Coronary artery (tissue), 2 donors: ENCODE measurements at regions not wholly inside any gene's neighbourhood (a gene's known extent, or its start where the extent isn't known, plus 50 kb on each side); places are given as distances from the start of the nearest gene placed in this dataset.

Experiments used
- DNase-seq: peaks from one replicate; pipeline ENCODE4 v3.0.0-alpha.2; 2017; ENCODE audit warnings: low spot score
- H3K27ac ChIP-seq, 2 donors: fragments of 200-600 bp; sonication (generic); one replicate each; pipeline ENCODE4 v1.5.1; 2016 to 2019
- H3K4me3 ChIP-seq: fragments of 200-600 bp; sonication (generic); 2 replicates; pipeline ENCODE4 v1.5.1; 2016; ENCODE audit warnings: mild to moderate bottlenecking, moderate library complexity
- TF ChIP-seq, protein P1 (sequence below): fragments of 200-600 bp; sonication (generic); IDR thresholded peaks from one replicate; pipeline ENCODE4 v1.5.1; 2019; ENCODE audit warnings: antibody characterized with exemption

DNA sequence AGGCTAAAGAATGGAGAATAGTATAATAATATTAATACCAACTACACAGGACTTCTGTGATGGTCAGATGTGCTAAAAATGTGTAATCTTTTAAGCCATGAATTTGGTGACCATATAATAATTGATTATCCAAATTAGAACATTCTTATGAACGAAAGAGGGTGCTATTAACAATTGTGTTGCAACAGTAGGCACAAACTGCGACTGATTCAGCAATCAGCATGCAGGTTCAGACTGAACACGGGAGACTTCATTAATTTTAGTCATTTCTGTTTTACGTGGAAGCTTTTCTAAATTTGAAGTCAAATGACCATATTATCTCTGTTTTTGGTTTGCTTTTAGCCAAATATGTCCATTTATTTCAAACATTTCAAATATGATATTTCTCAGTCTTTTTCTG is 54.6 kb upstream of the CHST9 start:
- no peak overlapping the region for H3K27ac ChIP-seq
- DNase-seq: no peak
- TF ChIP-seq, protein P1, sequence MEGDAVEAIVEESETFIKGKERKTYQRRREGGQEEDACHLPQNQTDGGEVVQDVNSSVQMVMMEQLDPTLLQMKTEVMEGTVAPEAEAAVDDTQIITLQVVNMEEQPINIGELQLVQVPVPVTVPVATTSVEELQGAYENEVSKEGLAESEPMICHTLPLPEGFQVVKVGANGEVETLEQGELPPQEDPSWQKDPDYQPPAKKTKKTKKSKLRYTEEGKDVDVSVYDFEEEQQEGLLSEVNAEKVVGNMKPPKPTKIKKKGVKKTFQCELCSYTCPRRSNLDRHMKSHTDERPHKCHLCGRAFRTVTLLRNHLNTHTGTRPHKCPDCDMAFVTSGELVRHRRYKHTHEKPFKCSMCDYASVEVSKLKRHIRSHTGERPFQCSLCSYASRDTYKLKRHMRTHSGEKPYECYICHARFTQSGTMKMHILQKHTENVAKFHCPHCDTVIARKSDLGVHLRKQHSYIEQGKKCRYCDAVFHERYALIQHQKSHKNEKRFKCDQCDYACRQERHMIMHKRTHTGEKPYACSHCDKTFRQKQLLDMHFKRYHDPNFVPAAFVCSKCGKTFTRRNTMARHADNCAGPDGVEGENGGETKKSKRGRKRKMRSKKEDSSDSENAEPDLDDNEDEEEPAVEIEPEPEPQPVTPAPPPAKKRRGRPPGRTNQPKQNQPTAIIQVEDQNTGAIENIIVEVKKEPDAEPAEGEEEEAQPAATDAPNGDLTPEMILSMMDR: no peak
- H3K4me3 ChIP-seq: no peak overlapping the region

DNA sequence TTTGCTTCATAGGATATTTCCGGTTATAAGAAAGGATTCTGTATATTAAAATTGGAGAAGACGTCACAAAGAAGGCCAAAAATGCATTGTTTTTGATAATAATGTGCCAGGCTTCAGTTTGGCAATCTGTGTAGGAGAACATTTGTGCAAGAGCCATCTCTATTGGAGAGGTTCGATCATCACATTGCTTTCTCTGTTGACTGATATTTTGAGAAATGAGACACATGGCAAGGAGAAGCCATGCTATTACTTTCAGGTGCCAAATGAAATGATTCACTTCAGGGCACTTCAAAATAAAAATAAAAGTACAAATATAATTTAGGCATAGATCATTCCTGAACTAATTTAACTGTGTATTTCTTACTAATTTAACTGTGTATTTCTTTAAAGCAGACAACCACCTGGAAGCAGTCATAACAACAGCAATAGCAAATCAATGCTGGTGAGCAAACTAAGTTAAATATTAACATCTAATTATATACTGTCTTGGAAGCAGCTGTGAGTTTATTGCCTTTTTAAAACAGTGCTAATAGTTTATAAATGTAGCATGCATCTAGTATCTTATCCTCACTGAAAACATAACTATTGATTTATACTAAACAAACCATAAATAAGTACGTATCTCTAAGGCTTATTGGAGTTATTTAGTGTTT is 50.2 kb upstream of the CHST9 start:
- TF ChIP-seq, protein P1: no peak
- Histone ChIP-seq H3K27ac (no peak overlapping the region), H3K4me3 (no peak overlapping the region)
- no peak for DNase-seq
